ENCODE measurements at regions not wholly inside any gene's neighbourhood (a gene's known extent, or its start where the extent isn't known, plus 50 kb on each side); places are given as distances from the start of the nearest gene placed in this dataset.
"Not testable (repeated sequence)": the region's sequence is repeated elsewhere in the genome, so short reads cannot be mapped to it uniquely, and the experiment has no call there.

- Histone ChIP-seq H3K27ac (no peak overlapping the region), H3K9me3 (no peaks in the 10 kb centered on the region), H3K27me3 (no peaks in the 10 kb centered on the region), H3K4me3 (no peak overlapping the region), H3K36me3 (no peaks in the 10 kb centered on the region), H3K4me1 (no peaks in the 10 kb centered on the region)
- intact Hi-C loops (cut with DNase I) = no loop called here
- ATAC-seq (no peak), DNase-seq (no peak)
- WGBS (ENCODE audit: insufficient coverage, low coverage, low lambda C conversion rate, missing lambda C conversion rate) = 58% methylated on average over 7 of the region's 7 CpGs
- TF ChIP-seq CTCF (IDR thresholded peaks at IDR 0.05) = no peak
- no peak for TF ChIP-seq POLR2A (IDR thresholded peaks at IDR 0.05)
Observed at GRCh38 chr12:127503246-127503645, 763.7 kb upstream of the TMEM132C start.

GRCh38 chr12:127503996-127504395, 763.0 kb upstream of the TMEM132C start:
- H3K27me3 ChIP-seq; H3K4me1 ChIP-seq; ATAC-seq; H3K4me3 ChIP-seq; H3K36me3 ChIP-seq; H3K9me3 ChIP-seq; intact Hi-C loops (cut with DNase I); H3K27ac ChIP-seq; DNase-seq: not testable (repeated sequence)
- 69% methylated on average over 4 of the region's 4 CpGs for WGBS (ENCODE audit: insufficient coverage, low coverage, low lambda C conversion rate, missing lambda C conversion rate)

- Histone ChIP-seq H3K4me1 (no peaks in the 10 kb centered on the region), H3K27ac (no peak overlapping the region), H3K36me3 (no peaks in the 10 kb centered on the region), H3K9me3 (no peaks in the 10 kb centered on the region), H3K4me3 (no peak overlapping the region), H3K27me3 (no peaks in the 10 kb centered on the region)
- no peak for TF ChIP-seq POLR2A (IDR thresholded peaks at IDR 0.05)
- TF ChIP-seq CTCF (IDR thresholded peaks at IDR 0.05) = no peak
- WGBS (ENCODE audit: insufficient coverage, low coverage, low lambda C conversion rate, missing lambda C conversion rate) = 70% methylated on average over 5 of the region's 5 CpGs
- ATAC-seq = no peak
- intact Hi-C loops (cut with DNase I) = no loop called here
- DNase-seq = no peak
Observed at GRCh38 chr12:127504874-127505273, 762.1 kb upstream of the TMEM132C start.

GRCh38 chr12:127507341-127507740, 759.6 kb upstream of the TMEM132C start:
- Histone ChIP-seq H3K9me3 (no peaks in the 10 kb centered on the region), H3K27ac (no peak overlapping the region), H3K27me3 (no peaks in the 10 kb centered on the region), H3K4me3 (no peak overlapping the region), H3K4me1 (no peaks in the 10 kb centered on the region), H3K36me3 (no peaks in the 10 kb centered on the region)
- no peak for ATAC-seq
- WGBS (ENCODE audit: insufficient coverage, low coverage, low lambda C conversion rate, missing lambda C conversion rate) = 52% methylated on average over 6 of the region's 6 CpGs
- TF ChIP-seq POLR2A (IDR thresholded peaks at IDR 0.05) = no peak
- TF ChIP-seq CTCF (IDR thresholded peaks at IDR 0.05) = no peak
- intact Hi-C loops (cut with DNase I) = no loop called here
- DNase-seq = no peak

- WGBS (ENCODE audit: insufficient coverage, low coverage, low lambda C conversion rate, missing lambda C conversion rate) = 57% methylated on average over 4 of the region's 6 CpGs
- TF ChIP-seq CTCF (IDR thresholded peaks at IDR 0.05) (no peak), POLR2A (IDR thresholded peaks at IDR 0.05) (no peak)
- ATAC-seq (no peak), DNase-seq (no peak)
- Histone ChIP-seq H3K4me1 (no peaks in the 10 kb centered on the region), H3K36me3 (no peaks in the 10 kb centered on the region), H3K4me3 (no peak overlapping the region), H3K9me3 (no peaks in the 10 kb centered on the region), H3K27ac (no peak overlapping the region), H3K27me3 (no peaks in the 10 kb centered on the region)
- intact Hi-C loops (cut with DNase I) = no loop called here
Observed at GRCh38 chr12:127509066-127509778, 757.7 kb upstream of the TMEM132C start.
